NCI-H748 (cell line): ENCODE measurements at regions not wholly inside any gene's neighbourhood (a gene's known extent, or its start where the extent isn't known, plus 50 kb on each side); places are given as distances from the start of the nearest gene placed in this dataset.
"Not testable (repeated sequence)": the region's sequence is repeated elsewhere in the genome, so short reads cannot be mapped to it uniquely, and the experiment has no call there.

Experiments
- DNase-seq: peaks from one replicate; lab custom pipeline; 2025; ENCODE audit not compliant: unreplicated experiment; lab: John Stamatoyannopoulos, UW

- DNase-seq: no peak
Measured at GRCh38 chr5:91830361-91830953, 447.3 kb upstream of the ARRDC3 start.

DNA sequence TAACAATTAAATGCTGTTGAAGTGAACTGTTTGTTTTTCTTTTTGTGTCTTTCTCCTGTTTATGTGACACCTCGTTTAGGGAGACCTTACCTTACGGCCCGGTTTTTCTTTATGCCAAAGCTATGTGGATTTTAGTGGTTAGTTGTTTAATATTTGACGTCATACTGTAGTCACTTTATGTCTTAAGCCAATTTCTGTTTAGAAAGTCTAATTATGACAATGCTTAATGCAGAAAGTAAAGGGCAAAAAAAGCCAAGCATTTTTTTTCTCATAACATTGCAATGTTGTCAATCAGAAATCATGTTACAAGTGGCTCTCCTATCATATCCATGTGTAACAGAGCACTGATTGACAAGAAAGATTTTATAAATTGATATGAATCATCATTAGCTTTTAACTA, 442.5 kb upstream of the ARRDC3 start:
- no peak for DNase-seq

DNA sequence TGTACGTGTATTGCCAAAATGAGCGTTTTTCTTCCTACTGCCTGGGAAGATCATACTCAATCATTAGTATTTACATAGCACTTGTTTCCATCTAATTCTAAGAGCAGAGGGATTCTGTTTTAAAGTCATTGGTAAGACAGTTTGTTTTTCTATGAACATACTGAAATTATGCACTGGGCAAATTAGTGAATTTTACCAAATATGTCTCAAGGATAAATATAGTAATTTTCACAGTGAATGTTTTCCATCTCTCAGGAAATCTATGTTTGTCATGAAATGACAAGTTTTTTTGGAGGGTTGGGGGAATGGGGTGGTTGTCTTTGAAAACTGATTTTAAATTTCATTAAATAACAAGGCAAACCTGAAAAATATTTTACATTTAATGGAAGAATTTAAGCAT, 441.3 kb upstream of the ARRDC3 start:
- no peak for DNase-seq

DNA sequence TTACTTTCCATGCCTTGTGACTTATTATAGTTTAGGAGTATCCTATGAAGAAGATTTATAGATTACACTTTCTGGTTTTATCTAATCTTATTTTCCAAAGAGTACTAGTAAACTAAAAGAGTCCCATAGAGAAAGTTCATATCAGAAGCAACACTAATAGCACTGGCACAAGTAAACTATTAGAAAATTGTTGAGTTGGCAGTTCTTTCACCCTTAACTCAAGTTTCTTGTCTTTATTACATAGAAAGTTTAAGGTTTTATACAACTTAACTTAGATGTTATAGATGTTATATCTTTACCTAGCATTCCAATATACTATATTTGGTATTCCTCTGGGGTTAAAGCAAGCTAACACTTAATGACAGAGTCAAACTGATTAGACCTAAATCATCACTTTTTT, 437.8 kb upstream of the ARRDC3 start:
- DNase-seq: no peak

GRCh38 chr5:91816681-91817080, 433.6 kb upstream of the ARRDC3 start:
- DNase-seq: no peak

GRCh38 chr5:91797576-91797975, 414.5 kb upstream of the ARRDC3 start:
- DNase-seq: no peak

DNA sequence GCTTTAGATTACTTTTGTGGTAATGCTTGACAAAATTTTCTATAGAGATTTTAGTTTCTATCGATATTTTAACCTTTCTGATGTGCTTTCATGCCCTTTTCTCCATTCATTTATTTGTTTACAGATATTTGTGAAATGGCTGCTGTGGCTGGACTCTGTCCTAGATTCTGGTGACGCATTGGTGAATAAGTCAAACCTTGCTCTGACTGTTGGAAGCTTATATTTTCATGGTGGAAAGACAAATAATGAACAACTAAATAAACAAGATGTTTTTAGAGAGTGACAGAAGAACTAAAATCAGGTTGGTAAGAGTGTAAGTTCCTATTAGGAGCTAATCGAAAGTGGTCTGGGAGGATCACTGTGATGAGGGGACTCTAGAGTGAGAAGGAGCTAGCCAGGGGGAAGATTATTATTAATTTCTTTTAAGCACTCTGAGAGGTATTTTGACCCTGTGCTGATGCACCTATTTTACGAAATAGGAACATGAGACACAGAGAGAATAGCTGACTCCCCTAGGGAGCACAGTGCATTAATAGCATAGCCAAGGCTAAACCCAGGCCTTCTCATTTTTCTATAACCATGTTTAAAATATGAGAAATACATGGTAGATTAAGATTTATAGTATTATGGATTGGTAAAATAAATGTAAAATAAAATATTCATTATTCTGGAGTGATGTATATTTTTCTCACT, 411.9 kb upstream of the ARRDC3 start:
- no peak for DNase-seq

DNA sequence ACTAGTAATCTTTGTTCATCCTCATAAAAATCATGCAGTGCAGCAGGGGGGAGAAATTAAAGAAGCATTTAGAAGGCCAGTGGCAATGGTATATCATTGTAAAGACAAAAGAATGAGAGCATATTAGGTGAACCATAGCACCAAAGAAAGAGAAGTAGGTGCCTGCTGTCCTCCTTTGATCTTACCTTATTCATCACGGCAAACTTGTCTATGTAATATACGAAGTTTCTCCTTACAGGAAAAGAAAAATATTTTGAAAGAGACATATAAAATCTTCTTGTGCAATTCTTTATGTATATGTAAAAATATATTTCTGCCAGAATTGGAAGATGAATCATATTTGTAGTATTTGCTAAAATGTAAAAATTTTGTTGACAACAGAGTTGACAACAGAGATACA, 411.3 kb upstream of the ARRDC3 start:
- DNase-seq: no peak

DNA sequence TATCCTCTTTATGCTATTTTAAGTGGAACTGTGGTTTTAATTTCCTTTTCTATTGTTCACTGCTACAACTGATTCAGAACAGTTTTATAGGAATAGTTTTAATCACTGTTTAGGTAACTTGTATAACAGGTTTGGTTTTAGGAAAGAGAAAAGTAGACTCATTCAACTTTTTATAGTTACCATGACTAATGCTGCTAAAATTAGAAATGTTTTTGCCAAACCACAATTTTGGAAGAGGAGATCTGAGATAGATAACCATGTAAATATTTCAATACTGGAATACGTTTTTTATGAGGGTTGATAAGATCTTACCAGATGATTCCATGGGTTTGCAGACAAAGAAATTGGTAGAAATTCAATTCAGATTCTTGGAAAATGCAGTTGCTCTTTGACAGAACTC, 404.6 kb upstream of the ARRDC3 start:
- DNase-seq: no peak

DNA sequence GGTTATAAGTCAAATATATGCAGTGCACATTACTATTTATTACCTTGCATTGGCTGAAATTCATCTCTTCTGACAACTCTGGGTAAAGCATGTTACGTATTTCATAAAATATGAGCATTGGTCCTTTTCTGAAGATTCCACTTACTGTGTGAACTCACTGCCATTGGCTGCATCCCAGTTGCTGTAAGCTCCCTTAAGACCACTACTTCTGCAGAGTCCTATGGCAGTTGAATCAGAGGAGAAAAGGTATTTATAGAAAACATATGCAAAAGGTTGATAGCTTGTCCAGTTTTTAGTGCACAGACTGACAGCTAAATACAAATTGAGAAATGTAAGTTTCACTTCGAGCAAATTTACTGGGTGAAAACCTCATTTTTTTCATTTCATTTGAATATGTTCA, 394.6 kb upstream of the ARRDC3 start:
- no peak for DNase-seq

DNA sequence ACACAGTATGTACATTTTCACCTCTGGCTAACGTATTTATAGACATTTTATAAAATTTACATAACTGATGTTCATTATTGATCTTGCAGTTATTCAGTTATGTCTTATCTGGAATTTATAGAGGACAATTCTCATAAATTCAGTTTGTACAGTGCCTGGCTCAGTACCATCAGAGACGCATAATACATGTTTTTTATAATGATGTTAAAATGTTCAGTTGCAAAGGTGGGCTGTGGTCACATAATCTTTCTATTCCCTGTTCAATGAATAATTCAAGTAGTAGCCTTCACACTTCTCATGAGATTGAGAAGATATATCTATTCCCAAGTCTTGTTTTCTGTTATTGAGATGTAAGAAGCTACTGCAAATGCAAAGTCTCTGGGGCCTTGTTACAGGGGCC, 393.1 kb upstream of the ARRDC3 start:
- no peak for DNase-seq

GRCh38 chr5:91770400-91770799, 387.3 kb upstream of the ARRDC3 start:
- no peak for DNase-seq

DNA sequence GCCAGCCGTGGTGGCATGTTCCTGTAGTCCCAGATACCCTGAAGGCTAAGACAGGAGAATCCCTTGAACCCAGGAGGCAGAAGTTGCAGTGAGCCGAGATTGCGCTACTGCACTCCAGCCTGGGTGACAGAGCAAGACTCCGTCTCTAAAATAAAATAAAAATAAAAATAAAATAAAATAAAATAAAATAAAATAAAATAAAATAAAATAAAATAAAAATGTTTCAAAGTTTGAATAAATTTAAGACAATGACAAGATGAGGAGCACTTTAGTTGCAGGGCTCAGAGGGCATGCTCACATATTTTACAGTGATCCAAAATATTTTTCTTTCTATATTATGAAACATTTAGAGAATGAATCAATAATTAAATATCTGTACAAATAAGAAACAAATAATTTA, 374.3 kb upstream of the ARRDC3 start:
- DNase-seq: not testable (repeated sequence)

DNA sequence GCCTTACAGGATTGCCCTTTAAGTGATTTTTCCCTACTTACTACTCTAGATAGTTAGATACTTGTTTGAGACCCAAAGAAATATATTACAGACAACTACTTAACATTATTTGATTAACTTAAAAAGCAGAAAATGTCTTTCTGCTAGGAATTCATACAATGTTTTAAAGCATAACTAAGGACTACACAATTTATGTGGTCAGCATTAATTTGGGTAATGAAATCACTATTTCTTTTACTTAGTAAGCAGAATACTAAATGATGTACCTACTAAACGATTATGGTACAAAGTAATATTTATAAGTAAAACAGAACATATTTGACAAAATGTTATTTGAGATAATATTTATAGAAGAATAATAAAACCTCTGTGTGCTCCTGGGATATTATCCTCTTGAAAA, 371.9 kb upstream of the ARRDC3 start:
- no peak for DNase-seq

DNA sequence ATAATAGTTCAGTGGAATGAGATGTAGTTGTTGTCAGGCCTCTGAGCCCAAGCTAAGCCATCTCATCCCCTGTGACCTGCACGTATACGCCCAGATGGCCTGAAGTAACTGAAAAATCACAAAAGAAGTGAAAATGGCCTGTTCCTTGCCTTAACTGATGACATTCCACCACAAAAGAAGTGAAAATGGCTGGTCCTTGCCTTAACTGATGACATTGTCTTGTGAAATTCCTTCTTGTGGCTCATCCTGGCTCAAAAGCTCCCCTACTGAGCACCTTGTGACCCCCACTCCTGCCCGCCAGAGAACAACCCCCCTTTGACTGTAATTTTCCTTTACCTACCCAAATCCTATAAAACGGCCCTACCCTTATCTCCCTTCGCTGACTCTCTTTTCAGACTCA, 361.4 kb upstream of the ARRDC3 start:
- DNase-seq: not testable (repeated sequence)

GRCh38 chr5:91742550-91742949, 359.4 kb upstream of the ARRDC3 start:
- no peak for DNase-seq

DNA sequence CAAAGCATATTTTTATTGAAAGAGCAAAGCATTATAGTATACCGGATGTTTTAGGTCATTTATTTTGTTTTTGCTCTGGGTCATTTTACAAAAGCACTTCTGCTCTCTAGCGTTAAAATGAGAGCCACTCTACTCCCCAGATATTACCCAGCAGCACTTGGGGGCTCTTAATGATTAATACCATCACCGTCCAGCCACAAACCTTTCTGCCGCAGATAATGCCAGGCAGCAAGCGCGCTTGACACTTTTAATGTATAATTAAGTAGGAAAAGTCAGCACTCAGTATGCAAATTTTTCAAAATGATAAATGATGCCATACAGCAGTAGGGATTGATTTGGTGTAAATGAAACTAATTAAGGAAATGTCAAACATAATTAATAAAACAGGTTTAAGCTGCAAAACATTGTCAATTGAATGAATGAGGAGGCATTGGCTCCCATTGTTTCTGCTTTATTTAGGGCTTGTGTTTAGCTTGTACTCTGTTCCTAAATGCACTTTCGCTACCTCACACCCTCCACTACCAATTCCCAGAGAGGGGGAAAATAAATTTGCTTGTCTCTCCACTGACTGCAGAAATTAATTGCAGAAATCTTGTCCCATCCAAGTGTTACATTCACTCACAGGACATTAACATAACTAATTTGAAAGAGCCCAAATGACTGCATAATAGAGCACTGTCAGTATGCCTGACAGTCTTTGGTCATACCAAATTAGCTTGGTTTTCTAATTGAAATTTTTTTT, 358.8 kb upstream of the ARRDC3 start:
- DNase-seq: no peak

- no peak for DNase-seq
Measured at GRCh38 chr5:91730026-91730425, 346.9 kb upstream of the ARRDC3 start.

GRCh38 chr5:91727463-91727862, 344.3 kb upstream of the ARRDC3 start:
- no peak for DNase-seq

GRCh38 chr5:91722736-91723467, 339.8 kb upstream of the ARRDC3 start:
- no peak for DNase-seq

DNA sequence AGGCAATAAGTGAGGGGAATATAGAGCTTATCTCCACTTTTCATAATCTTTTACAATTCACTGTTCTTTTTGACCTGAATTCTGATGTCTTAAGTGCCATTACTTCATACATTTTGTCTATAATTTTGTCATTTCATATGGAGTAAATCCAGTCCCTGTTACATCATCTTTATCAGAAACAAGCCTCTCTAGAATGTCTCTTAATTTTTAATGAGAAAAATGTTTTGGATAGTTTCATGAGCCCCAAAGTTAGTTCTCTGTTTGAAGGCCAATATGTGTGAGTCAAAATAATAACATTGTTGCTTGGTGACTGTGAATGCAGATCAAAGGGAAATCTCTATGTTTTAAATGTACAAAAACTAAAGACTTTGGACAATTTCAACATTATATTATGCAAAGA, 329.6 kb upstream of the ARRDC3 start:
- DNase-seq: no peak

GRCh38 chr5:91707521-91707841, 324.4 kb upstream of the ARRDC3 start:
- DNase-seq: no peak
